Neural crest cell (in vitro differentiated cells): ENCODE measurements at regions not wholly inside any gene's neighbourhood (a gene's known extent, or its start where the extent isn't known, plus 50 kb on each side); places are given as distances from the start of the nearest gene placed in this dataset.

Experiments
- DNase-seq: peaks from one replicate; pipeline ENCODE4 v3.0.0; 2021; ENCODE audit warnings: low read depth, mixed read lengths, low spot score
- H3K27ac Mint-ChIP-seq: one replicate; pipeline ENCODE4 v1.8.0; 2021; ENCODE audit warnings: mild to moderate bottlenecking, mixed read lengths; ENCODE audit not compliant: unreplicated experiment
- H3K27me3 Mint-ChIP-seq: 2 replicates; pipeline ENCODE4 v1.8.0; 2021; ENCODE audit warnings: low read depth, mild to moderate bottlenecking, mixed read lengths
- H3K36me3 Mint-ChIP-seq: 2 replicates; pipeline ENCODE4 v1.8.0; 2021; ENCODE audit warnings: low read depth, mild to moderate bottlenecking, mixed read lengths
- H3K4me1 Mint-ChIP-seq: 2 replicates; pipeline ENCODE4 v1.8.0; 2021; ENCODE audit warnings: mixed read lengths
- H3K4me3 Mint-ChIP-seq: one replicate; pipeline ENCODE4 v1.8.0; 2021; ENCODE audit warnings: mild to moderate bottlenecking, mixed read lengths
- H3K9me3 Mint-ChIP-seq: 2 replicates; pipeline ENCODE4 v1.8.0; 2021; ENCODE audit warnings: mixed read lengths
- CTCF ChIP-seq: fragments of 200-600 bp; sonication (generic); conservative IDR thresholded peaks from 2 replicates; pipeline ENCODE4 v1.5.0; 2021; ENCODE audit warnings: antibody characterized with exemption, mild to moderate bottlenecking

GRCh38 chr15:72995849-72996248 lies 56.4 kb upstream of the NEO1 start:
- H3K4me3 Mint-ChIP-seq: no peak overlapping the region
- TF ChIP-seq CTCF: no peak

GRCh38 chr15:72994534-72995177 lies 57.6 kb upstream of the NEO1 start:
- Mint-ChIP-seq H3K27me3 (no peaks in the 10 kb centered on the region), H3K4me3 (no peak overlapping the region), H3K9me3 (no peaks in the 10 kb centered on the region), H3K4me1 (no peaks in the 10 kb centered on the region), H3K36me3 (no peaks in the 10 kb centered on the region), H3K27ac (no peak overlapping the region)
- no peak for TF ChIP-seq CTCF
- no peak for DNase-seq

More at GRCh38 chr15:72995849-72996248, 56.4 kb upstream of the NEO1 start:
- H3K36me3 Mint-ChIP-seq: no peaks in the 10 kb centered on the region
- DNase-seq: no peak
- no peaks in the 10 kb centered on the region for H3K9me3 Mint-ChIP-seq
- H3K4me1 Mint-ChIP-seq: no peaks in the 10 kb centered on the region
- H3K27me3 Mint-ChIP-seq: no peaks in the 10 kb centered on the region
- H3K27ac Mint-ChIP-seq: no peak overlapping the region

GRCh38 chr15:72992841-72993252 lies 59.4 kb upstream of the NEO1 start:
- Mint-ChIP-seq H3K27ac (no peak overlapping the region), H3K36me3 (no peaks in the 10 kb centered on the region), H3K27me3 (no peaks in the 10 kb centered on the region), H3K4me1 (no peaks in the 10 kb centered on the region), H3K4me3 (no peak overlapping the region), H3K9me3 (no peaks in the 10 kb centered on the region)
- DNase-seq: no peak
- TF ChIP-seq CTCF: no peak

- no peak for DNase-seq
- Mint-ChIP-seq H3K27ac (no peak overlapping the region), H3K27me3 (peaks cover 5% of the 10 kb centered on the region), H3K4me1 (no peaks in the 10 kb centered on the region), H3K36me3 (no peaks in the 10 kb centered on the region), H3K4me3 (no peak overlapping the region), H3K9me3 (no peaks in the 10 kb centered on the region)
- no peak for TF ChIP-seq CTCF
Observed at GRCh38 chr15:72991026-72991425, 61.2 kb upstream of the NEO1 start.

- no peaks in the 10 kb centered on the region for H3K36me3 Mint-ChIP-seq
Observed at GRCh38 chr15:72983801-72984545, 68.3 kb upstream of the NEO1 start.

More at GRCh38 chr15:72983801-72984545, 68.3 kb upstream of the NEO1 start:
- no peak for DNase-seq
- Mint-ChIP-seq H3K9me3 (peaks cover 7% of the 10 kb centered on the region), H3K4me3 (no peak overlapping the region), H3K4me1 (no peaks in the 10 kb centered on the region), H3K27me3 (peaks cover 24% of the 10 kb centered on the region), H3K27ac (no peak overlapping the region)
- TF ChIP-seq CTCF: no peak
